ENCODE measurements at regions not wholly inside any gene's neighbourhood (a gene's known extent, or its start where the extent isn't known, plus 50 kb on each side); places are given as distances from the start of the nearest gene placed in this dataset.

DNA sequence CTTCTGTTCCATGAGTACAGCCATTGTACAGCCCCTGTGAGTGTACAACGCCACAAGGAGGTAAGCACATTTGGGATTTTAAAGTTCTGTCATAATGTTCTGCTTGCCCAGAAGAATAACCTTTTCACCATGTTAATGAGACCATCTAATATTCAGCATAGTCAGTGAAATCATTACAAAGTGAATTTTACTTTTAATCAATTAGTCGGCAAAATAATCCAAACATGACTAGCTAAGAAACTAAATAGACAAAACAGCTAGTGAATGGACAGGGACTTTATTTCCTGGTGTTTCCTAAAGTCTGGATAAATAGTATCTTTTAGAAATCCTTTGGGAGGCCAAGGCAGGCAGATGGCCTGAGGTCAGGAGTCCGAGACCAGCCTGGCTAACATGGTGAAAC lies 69.0 kb upstream of the NRSN1 start:
- Histone ChIP-seq H3K27me3 (no peaks in the 10 kb centered on the region), H3K9me3 (no peaks in the 10 kb centered on the region), H3K4me1 (no peaks in the 10 kb centered on the region), H3K27ac (no peak overlapping the region), H3K4me3 (no peak overlapping the region), H3K36me3 (no peaks in the 10 kb centered on the region)
- TF ChIP-seq, protein P1, sequence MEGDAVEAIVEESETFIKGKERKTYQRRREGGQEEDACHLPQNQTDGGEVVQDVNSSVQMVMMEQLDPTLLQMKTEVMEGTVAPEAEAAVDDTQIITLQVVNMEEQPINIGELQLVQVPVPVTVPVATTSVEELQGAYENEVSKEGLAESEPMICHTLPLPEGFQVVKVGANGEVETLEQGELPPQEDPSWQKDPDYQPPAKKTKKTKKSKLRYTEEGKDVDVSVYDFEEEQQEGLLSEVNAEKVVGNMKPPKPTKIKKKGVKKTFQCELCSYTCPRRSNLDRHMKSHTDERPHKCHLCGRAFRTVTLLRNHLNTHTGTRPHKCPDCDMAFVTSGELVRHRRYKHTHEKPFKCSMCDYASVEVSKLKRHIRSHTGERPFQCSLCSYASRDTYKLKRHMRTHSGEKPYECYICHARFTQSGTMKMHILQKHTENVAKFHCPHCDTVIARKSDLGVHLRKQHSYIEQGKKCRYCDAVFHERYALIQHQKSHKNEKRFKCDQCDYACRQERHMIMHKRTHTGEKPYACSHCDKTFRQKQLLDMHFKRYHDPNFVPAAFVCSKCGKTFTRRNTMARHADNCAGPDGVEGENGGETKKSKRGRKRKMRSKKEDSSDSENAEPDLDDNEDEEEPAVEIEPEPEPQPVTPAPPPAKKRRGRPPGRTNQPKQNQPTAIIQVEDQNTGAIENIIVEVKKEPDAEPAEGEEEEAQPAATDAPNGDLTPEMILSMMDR (IDR thresholded peaks at IDR 0.05) = no peak
- no peak for TF ChIP-seq POLR2A (IDR thresholded peaks at IDR 0.05)
- TF ChIP-seq POLR2AphosphoS5 (IDR thresholded peaks at IDR 0.05) = no peak
- TF ChIP-seq EP300 (IDR thresholded peaks at IDR 0.05) = no peak
- 77 to 94% (median 84%) methylated on average over 3 of the region's 3 CpGs for WGBS, 5 donors
- DNase-seq = no peak
- intact Hi-C loops (cut with DNase I; ENCODE audit: low total_unique reads) = no loop called here

DNA sequence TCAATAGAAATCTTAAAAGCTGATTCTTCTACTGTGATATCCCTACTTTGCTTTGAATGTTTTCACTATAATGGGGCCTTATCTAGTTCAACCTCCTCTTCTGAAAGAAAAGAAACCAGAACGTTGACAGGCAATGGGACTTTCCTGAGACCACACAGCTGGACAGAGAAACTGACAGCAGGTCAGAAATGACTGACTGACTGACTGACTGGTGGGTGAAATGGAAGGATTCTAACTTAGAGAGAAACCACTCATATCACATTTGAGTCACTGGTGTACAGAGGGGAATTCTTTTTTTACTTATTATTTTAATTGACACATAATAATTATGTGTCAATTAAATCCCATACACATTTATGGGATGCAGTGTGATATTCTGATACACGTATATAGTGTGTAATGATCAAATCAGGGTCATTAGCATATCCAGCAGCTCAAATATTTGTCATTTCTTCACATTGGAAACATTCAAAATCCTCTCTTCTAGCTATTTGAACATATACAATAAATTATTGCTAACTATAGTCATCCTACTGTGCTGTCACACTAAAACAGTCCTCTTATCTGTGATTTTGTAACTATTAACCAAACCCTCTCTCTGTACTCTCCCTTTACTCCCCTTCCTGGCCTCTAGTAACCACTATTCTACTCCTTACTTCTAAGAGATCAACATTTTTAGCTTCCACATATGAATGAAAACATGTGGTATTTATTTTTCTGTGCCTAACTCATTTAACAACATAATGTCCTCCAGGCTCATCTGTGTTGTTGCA lies 64.8 kb upstream of the NRSN1 start:
- Histone ChIP-seq H3K36me3 (no peaks in the 10 kb centered on the region), H3K27me3 (no peaks in the 10 kb centered on the region), H3K4me1 (no peaks in the 10 kb centered on the region), H3K9me3 (no peaks in the 10 kb centered on the region), H3K4me3 (no peak overlapping the region), H3K27ac (no peak overlapping the region)
- DNase-seq = no peak
- intact Hi-C loops (cut with DNase I; ENCODE audit: low total_unique reads) = no loop called here
- WGBS, 5 donors = 41 to 52% (median 44%) methylated on average over 2 of the region's 2 CpGs
- TF ChIP-seq POLR2AphosphoS5 (IDR thresholded peaks at IDR 0.05) (no peak), EP300 (IDR thresholded peaks at IDR 0.05) (no peak), POLR2A (IDR thresholded peaks at IDR 0.05) (no peak)
- TF ChIP-seq, protein P1 (IDR thresholded peaks at IDR 0.05) = no peak

DNA sequence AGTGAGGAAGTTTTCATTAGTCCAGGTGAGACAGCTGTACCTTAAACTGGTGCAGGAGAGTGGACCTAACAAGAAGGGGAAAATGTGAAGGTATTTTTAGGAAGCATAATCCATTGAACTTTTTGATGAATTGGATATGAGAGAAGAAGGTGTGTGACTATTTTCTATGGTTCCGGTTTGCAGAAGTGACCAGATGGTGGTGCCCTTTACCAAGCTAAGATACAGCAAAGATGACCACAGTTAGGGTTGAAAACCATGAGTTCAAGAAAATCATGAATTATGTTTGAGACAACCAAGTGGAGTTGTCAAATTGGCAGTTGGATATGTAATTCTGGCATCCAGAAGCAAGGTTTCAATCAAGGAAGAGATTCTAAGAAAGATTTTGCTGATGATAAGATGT lies 61.9 kb upstream of the NRSN1 start:
- WGBS, 5 donors = 7 to 44% (median 35%) methylated on average over 1 of the region's 1 CpG
- intact Hi-C loops (cut with DNase I; ENCODE audit: low total_unique reads) = no loop called here
- TF ChIP-seq, protein P1 (IDR thresholded peaks at IDR 0.05) = peak in 1 of 7 experiments; percentile 26
- TF ChIP-seq POLR2A (IDR thresholded peaks at IDR 0.05) = no peak
- DNase-seq = peak in 1 of 2 donors; percentile 60
- H3K9me3 ChIP-seq = no peaks in the 10 kb centered on the region
- H3K27me3 ChIP-seq = no peaks in the 10 kb centered on the region
- no peak overlapping the region for H3K4me3 ChIP-seq
- no peaks in the 10 kb centered on the region for H3K4me1 ChIP-seq
- no peaks in the 10 kb centered on the region for H3K36me3 ChIP-seq
- H3K27ac ChIP-seq = no peak overlapping the region

DNA sequence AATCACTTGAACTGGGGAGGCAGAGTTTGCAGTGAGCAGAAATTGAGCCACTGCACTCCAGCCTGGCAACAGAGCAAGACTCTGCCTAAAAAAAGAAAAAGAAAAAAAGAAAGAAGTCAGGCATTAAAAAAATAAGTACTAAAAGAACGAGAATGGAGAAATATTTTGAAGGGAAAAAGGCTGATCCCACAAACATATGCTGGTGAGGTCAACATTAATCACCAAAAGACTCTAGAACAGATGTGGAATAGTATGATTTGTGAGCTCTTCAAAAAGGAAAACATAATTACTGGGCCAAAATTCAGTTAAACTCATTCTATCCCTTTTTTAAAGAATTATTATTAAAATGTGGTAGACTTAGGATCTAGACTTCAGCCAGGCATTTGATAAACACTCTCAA lies 61.2 kb upstream of the NRSN1 start:
- H3K4me1 ChIP-seq = no peaks in the 10 kb centered on the region
- no peak overlapping the region for H3K4me3 ChIP-seq
- no peak for DNase-seq
- no peaks in the 10 kb centered on the region for H3K9me3 ChIP-seq
- no peak overlapping the region for H3K27ac ChIP-seq
- 28 to 51% (median 35%) methylated on average over 1 of the region's 1 CpG for WGBS, 5 donors
- H3K27me3 ChIP-seq = no peaks in the 10 kb centered on the region
- TF ChIP-seq POLR2A (IDR thresholded peaks at IDR 0.05) (no peak), POLR2AphosphoS5 (IDR thresholded peaks at IDR 0.05) (no peak), EP300 (IDR thresholded peaks at IDR 0.05) (no peak)
- TF ChIP-seq, protein P1 (IDR thresholded peaks at IDR 0.05) = no peak
- no peaks in the 10 kb centered on the region for H3K36me3 ChIP-seq
- intact Hi-C loops (cut with DNase I; ENCODE audit: low total_unique reads) = no loop called here

All from stomach (tissue), 8 donors.